ENCODE measurements at regions not wholly inside any gene's neighbourhood (a gene's known extent, or its start where the extent isn't known, plus 50 kb on each side); places are given as distances from the start of the nearest gene placed in this dataset.
A peak's percentile ranks its signal among the peaks of the same experiment; 100 is the strongest.

GRCh38 chr13:34667286-34668218, 274.5 kb upstream of the NBEA start:
- no peak for DNase-seq (ENCODE audit: low read depth)

GRCh38 chr13:34671137-34671536, 270.9 kb upstream of the NBEA start:
- no peak for DNase-seq (ENCODE audit: low read depth)

- DNase-seq (ENCODE audit: low read depth), result peak; percentile 8
These were observed 269.4 kb upstream of the NBEA start for GRCh38 chr13:34672631-34673030.

- DNase-seq (ENCODE audit: low read depth), result no peak
These were observed 266.4 kb upstream of the NBEA start for GRCh38 chr13:34675626-34676025.

- DNase-seq (ENCODE audit: low read depth), result peak; percentile 84
These were observed 263.9 kb upstream of the NBEA start for GRCh38 chr13:34678154-34678553.

- no peak for DNase-seq (ENCODE audit: low read depth)
These were observed 260.6 kb upstream of the NBEA start for GRCh38 chr13:34681405-34681955.

GRCh38 chr13:34695063-34695462, 247.0 kb upstream of the NBEA start:
- DNase-seq (ENCODE audit: low read depth), result no peak

GRCh38 chr13:34696296-34696695, 245.8 kb upstream of the NBEA start:
- DNase-seq (ENCODE audit: low read depth), result no peak

GRCh38 chr13:34696741-34697140, 245.3 kb upstream of the NBEA start:
- DNase-seq (ENCODE audit: low read depth), result no peak

GRCh38 chr13:34698945-34699344, 243.1 kb upstream of the NBEA start:
- no peak for DNase-seq (ENCODE audit: low read depth)

- no peak for DNase-seq (ENCODE audit: low read depth)
These were observed 241.9 kb upstream of the NBEA start for GRCh38 chr13:34700155-34700554.

- DNase-seq (ENCODE audit: low read depth), result no peak
These were observed 240.2 kb upstream of the NBEA start for GRCh38 chr13:34701919-34702318.

GRCh38 chr13:34708566-34709313, 233.3 kb upstream of the NBEA start:
- no peak for DNase-seq (ENCODE audit: low read depth)

- peak; percentile 32 for DNase-seq (ENCODE audit: low read depth)
These were observed 222.8 kb upstream of the NBEA start for GRCh38 chr13:34719060-34719875.

- DNase-seq (ENCODE audit: low read depth), result no peak
These were observed 221.5 kb upstream of the NBEA start for GRCh38 chr13:34720618-34721017.

GRCh38 chr13:34721631-34722595, 220.2 kb upstream of the NBEA start:
- DNase-seq (ENCODE audit: low read depth), result no peak

GRCh38 chr13:34722922-34723321, 219.1 kb upstream of the NBEA start:
- DNase-seq (ENCODE audit: low read depth), result no peak

GRCh38 chr13:34730961-34731360, 211.1 kb upstream of the NBEA start:
- no peak for DNase-seq (ENCODE audit: low read depth)

- peak; percentile 53 for DNase-seq (ENCODE audit: low read depth)
These were observed 210.6 kb upstream of the NBEA start for GRCh38 chr13:34731486-34731885.

GRCh38 chr13:34733721-34734120, 208.3 kb upstream of the NBEA start:
- DNase-seq (ENCODE audit: low read depth), result no peak

All from HT1080 (cell line).